ENCODE measurements at regions not wholly inside any gene's neighbourhood (a gene's known extent, or its start where the extent isn't known, plus 50 kb on each side); places are given as distances from the start of the nearest gene placed in this dataset.
A peak's percentile ranks its signal among the peaks of the same experiment; 100 is the strongest.
"Not testable (repeated sequence)": the region's sequence is repeated elsewhere in the genome, so short reads cannot be mapped to it uniquely, and the experiment has no call there.

DNA sequence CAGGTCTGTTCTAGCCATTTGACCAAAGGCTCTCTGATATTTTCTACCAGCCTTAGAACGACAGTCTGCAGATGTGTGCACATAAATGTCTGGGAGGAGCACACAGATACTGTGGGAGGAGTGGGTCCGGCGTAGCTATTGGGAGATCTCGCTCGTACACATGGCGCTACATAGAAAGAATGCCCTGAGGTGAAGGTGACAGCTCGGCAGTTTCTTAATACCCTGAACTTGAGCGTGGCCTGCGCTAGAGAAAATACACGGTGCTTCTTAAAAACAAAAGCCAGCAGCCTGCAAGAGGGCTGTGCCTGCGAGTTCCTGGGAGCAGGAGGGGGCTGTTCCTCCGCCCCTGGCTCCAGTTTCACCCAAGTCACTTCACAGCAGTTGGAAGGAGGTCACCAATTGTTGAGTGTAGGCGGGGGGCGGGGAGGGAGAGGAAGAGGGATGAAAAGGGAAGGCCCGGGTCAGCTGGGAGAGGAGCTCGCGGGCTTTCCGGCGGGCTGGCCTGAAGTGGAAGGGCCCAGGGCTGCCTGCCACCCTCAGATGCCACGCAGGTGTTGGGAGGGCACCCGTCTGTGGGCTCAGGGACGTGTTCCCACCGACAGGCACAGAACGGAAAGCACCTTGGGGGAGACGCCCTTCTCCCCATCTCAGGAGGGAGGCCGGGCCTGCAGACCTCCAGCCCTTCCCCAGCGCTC is 124.7 kb upstream of the ZNF516 start:
- H3K36me3 Mint-ChIP-seq: no peaks in the 10 kb centered on the region
- no peak overlapping the region for H3K4me3 Mint-ChIP-seq

DNA sequence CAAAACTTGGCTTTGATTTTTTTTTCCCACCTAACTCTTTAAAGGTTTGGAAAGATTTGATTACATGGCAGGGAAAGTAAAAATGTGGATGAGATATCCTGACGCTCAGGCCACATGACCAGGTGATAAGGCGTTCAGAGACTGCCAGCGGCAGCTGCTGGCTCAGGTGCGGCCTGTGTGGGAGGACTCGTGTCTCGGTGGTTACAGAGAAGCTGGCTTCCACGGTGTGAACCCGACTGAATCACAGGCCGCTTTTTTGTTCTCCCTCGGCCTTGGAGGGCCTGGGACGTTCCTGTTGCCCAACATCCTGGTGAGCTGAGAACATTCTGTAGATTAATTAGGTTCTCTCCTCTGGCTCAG is 124.2 kb upstream of the ZNF516 start:
- Mint-ChIP-seq H3K27ac (no peak overlapping the region), H3K4me1 (peaks cover 5 to 10% (median 6%) of the 10 kb centered on the region in 3 donors), H3K4me3 (no peak overlapping the region), H3K36me3 (no peaks in the 10 kb centered on the region), H3K9me3 (no peaks in the 10 kb centered on the region), H3K27me3 (peaks cover 29 to 63% of the 10 kb centered on the region in 2 donors)
- ChIA-PET CTCF (no interaction called here), POLR2A (no interaction called here)
- Histone ChIP-seq H3K4me1 (ENCODE audit: insufficient read depth, low read length) (no peaks in the 10 kb centered on the region), H3K27me3 (ENCODE audit: insufficient read depth, low read length, poor library complexity, severe bottlenecking) (no peaks in the 10 kb centered on the region), H3K36me3 (ENCODE audit: insufficient read depth, low read length) (no peaks in the 10 kb centered on the region), H3K4me3 (ENCODE audit: low read length) (no peak overlapping the region), H3K9me3 (ENCODE audit: low read length) (no peaks in the 10 kb centered on the region), H3K27ac (ENCODE audit: low read depth, low read length) (no peak overlapping the region)
- DNase-seq: no peak

More for the DNA sequence above, 124.7 kb upstream of the ZNF516 start:
- CTCF ChIA-PET: no interaction called here
- H3K4me1 Mint-ChIP-seq: peaks cover 5 to 10% (median 6%) of the 10 kb centered on the region in 3 donors
- Histone ChIP-seq H3K36me3 (ENCODE audit: insufficient read depth, low read length) (no peaks in the 10 kb centered on the region), H3K9me3 (ENCODE audit: low read length) (no peaks in the 10 kb centered on the region), H3K27me3 (ENCODE audit: insufficient read depth, low read length, poor library complexity, severe bottlenecking) (no peaks in the 10 kb centered on the region), H3K27ac (ENCODE audit: low read depth, low read length) (no peak overlapping the region), H3K4me1 (ENCODE audit: insufficient read depth, low read length) (no peaks in the 10 kb centered on the region), H3K4me3 (ENCODE audit: low read length) (no peak overlapping the region)
- DNase-seq: no peak
- H3K27me3 Mint-ChIP-seq: peaks cover 29 to 63% of the 10 kb centered on the region in 2 donors
- H3K27ac Mint-ChIP-seq: no peak overlapping the region
- POLR2A ChIA-PET: no interaction called here
- H3K9me3 Mint-ChIP-seq: no peaks in the 10 kb centered on the region

DNA sequence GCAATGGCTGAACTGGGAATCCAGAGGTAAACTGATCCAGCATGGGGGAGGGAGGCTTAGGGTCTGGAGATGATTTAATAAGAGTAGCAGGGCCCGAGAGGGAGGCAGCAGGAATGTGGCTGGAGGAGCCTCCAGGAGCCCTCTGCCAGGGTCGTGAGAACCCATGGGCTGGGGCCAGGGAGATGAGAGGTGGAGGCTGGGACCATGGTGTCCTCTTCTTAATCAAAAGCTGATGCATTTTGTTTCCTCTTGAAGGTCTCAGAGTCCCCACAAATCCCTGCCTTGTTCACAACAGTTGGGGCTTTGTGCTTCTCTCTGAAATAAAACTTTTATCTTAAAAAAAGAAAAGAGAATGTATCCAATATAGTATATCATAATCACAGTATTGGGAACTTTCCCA is 123.7 kb upstream of the ZNF516 start:
- Histone ChIP-seq H3K27me3 (ENCODE audit: insufficient read depth, low read length, poor library complexity, severe bottlenecking) (no peaks in the 10 kb centered on the region), H3K4me3 (ENCODE audit: low read length) (no peak overlapping the region), H3K27ac (ENCODE audit: low read depth, low read length) (no peak overlapping the region), H3K36me3 (ENCODE audit: insufficient read depth, low read length) (no peaks in the 10 kb centered on the region), H3K9me3 (ENCODE audit: low read length) (no peaks in the 10 kb centered on the region), H3K4me1 (ENCODE audit: insufficient read depth, low read length) (no peaks in the 10 kb centered on the region)
- H3K27ac Mint-ChIP-seq: no peak overlapping the region
- no peak for DNase-seq
- H3K4me3 Mint-ChIP-seq: no peak overlapping the region
- no peaks in the 10 kb centered on the region for H3K9me3 Mint-ChIP-seq
- H3K36me3 Mint-ChIP-seq: no peaks in the 10 kb centered on the region
- ChIA-PET POLR2A (no interaction called here), CTCF (no interaction called here)
- H3K27me3 Mint-ChIP-seq: peaks cover 30 to 59% of the 10 kb centered on the region in 2 donors
- peaks cover 5 to 10% (median 6%) of the 10 kb centered on the region in 3 donors for H3K4me1 Mint-ChIP-seq

DNA sequence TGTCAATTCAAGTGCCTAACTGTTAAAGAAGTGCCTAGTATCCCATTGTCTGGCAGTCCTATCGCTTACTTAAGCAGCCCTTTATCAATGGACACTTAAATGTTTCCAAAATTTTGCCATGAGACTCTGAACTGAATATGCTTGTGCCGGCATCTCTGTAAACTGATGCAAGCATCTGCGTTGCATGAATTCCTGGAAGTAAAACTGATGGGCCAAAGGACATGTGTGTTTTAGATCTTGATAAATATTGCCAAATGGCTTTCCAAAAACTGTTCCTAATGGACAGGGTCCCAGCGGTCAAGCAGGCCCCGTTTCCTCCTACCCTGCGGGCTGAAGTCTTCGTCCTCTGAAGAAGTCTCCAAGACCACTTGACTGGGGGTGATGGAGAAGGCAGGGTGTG is 121.3 kb upstream of the ZNF516 start:
- Histone ChIP-seq H3K9me3 (ENCODE audit: low read length) (no peaks in the 10 kb centered on the region), H3K4me3 (ENCODE audit: low read length) (no peak overlapping the region), H3K27me3 (ENCODE audit: insufficient read depth, low read length, poor library complexity, severe bottlenecking) (no peaks in the 10 kb centered on the region), H3K4me1 (ENCODE audit: insufficient read depth, low read length) (no peaks in the 10 kb centered on the region), H3K27ac (ENCODE audit: low read depth, low read length) (no peak overlapping the region), H3K36me3 (ENCODE audit: insufficient read depth, low read length) (no peaks in the 10 kb centered on the region)
- DNase-seq: no peak
- no peaks in the 10 kb centered on the region for H3K9me3 Mint-ChIP-seq
- ChIA-PET CTCF (no interaction called here), POLR2A (no interaction called here)
- no peaks in the 10 kb centered on the region for H3K36me3 Mint-ChIP-seq
- H3K27ac Mint-ChIP-seq: no peak overlapping the region
- H3K4me1 Mint-ChIP-seq: peaks cover under 1 to 7% (median 3%) of the 10 kb centered on the region in 3 donors
- no peak overlapping the region for H3K4me3 Mint-ChIP-seq
- H3K27me3 Mint-ChIP-seq: peaks cover 22 to 41% of the 10 kb centered on the region in 2 donors

DNA sequence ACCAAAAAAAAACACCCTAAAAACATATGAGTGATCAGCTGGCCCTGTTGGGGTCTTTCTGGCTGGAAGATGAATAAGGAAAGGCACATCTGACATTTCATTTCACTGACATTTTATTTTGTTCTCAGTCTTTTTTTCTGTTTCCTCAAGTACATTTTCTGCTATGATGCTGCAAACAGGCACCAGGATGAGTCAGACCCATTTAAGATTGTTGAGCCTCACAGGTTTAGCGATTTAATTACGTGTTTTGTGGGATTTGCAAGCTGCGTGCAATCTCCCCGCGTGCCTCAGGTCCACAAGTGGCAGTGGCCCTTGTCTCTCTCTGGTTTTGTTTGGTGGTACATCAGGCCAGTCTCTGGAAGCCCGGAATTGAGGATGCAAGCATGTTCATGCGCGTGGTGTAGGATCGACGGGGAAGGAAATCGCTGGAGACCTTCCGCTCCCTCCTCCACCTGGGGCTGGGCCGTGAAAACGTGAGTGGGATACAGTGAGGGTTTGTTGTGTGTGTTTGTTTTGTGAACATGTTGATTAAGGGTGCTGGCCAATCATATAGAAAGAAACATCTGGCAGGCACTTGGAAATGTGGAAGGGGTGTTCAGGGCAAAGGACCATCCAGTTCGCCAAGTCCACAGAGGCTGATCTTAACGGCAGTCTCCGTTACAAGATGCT is 120.2 kb upstream of the ZNF516 start:
- Histone ChIP-seq H3K36me3 (ENCODE audit: insufficient read depth, low read length) (no peaks in the 10 kb centered on the region), H3K27ac (ENCODE audit: low read depth, low read length) (no peak overlapping the region), H3K27me3 (ENCODE audit: insufficient read depth, low read length, poor library complexity, severe bottlenecking) (no peaks in the 10 kb centered on the region), H3K4me3 (ENCODE audit: low read length) (no peak overlapping the region), H3K4me1 (ENCODE audit: insufficient read depth, low read length) (no peaks in the 10 kb centered on the region), H3K9me3 (ENCODE audit: low read length) (no peaks in the 10 kb centered on the region)
- ChIA-PET POLR2A (no interaction called here), CTCF (no interaction called here)
- Mint-ChIP-seq H3K27ac (peak overlapping the region in 1 of 8 donors; percentile 3), H3K36me3 (no peaks in the 10 kb centered on the region), H3K27me3 (peaks cover 18 to 33% of the 10 kb centered on the region in 2 donors), H3K4me3 (no peak overlapping the region), H3K9me3 (no peaks in the 10 kb centered on the region), H3K4me1 (peaks cover 0 to 3% (median 0%) of the 10 kb centered on the region in 3 donors)
- DNase-seq: no peak

DNA sequence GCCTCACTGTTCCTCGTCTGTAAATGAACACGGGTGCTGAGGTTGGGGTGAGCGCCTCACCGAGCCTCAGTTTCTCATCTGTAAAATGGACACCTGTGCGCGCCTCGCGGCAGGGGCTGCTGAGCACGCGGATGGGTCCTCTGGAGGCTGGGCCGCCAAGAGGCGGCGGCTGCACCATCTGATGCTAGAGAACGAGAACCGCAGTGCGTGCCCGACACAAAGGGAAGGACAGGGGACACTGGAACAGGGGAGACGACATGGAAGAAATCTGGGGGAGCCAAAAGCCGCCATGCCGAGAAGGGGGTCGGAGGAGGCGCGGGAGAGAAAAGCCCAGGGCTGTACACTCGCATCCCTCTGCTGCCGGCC is 118.7 kb upstream of the ZNF516 start:
- Histone ChIP-seq H3K4me1 (ENCODE audit: insufficient read depth, low read length) (no peaks in the 10 kb centered on the region), H3K27ac (ENCODE audit: low read depth, low read length) (no peak overlapping the region), H3K27me3 (ENCODE audit: insufficient read depth, low read length, poor library complexity, severe bottlenecking) (no peaks in the 10 kb centered on the region), H3K4me3 (ENCODE audit: low read length) (no peak overlapping the region), H3K9me3 (ENCODE audit: low read length) (no peaks in the 10 kb centered on the region), H3K36me3 (ENCODE audit: insufficient read depth, low read length) (no peaks in the 10 kb centered on the region)
- Mint-ChIP-seq H3K27ac (no peak overlapping the region), H3K9me3 (no peaks in the 10 kb centered on the region), H3K4me3 (no peak overlapping the region), H3K27me3 (peaks cover 14 to 27% of the 10 kb centered on the region in 2 donors), H3K4me1 (no peaks in the 10 kb centered on the region), H3K36me3 (no peaks in the 10 kb centered on the region)
- CTCF ChIA-PET: no interaction called here
- POLR2A ChIA-PET: no interaction called here
- no peak for DNase-seq

GRCh38 chr18:76613053-76613754 is 118.2 kb upstream of the ZNF516 start:
- H3K36me3 ChIP-seq (ENCODE audit: insufficient read depth, low read length): no peaks in the 10 kb centered on the region
- H3K27ac ChIP-seq (ENCODE audit: low read depth, low read length): no peak overlapping the region
- H3K4me1 ChIP-seq (ENCODE audit: insufficient read depth, low read length): no peaks in the 10 kb centered on the region
- H3K27me3 Mint-ChIP-seq: peaks cover 11 to 22% of the 10 kb centered on the region in 2 donors
- no peaks in the 10 kb centered on the region for H3K9me3 ChIP-seq (ENCODE audit: low read length)
- no peak overlapping the region for H3K4me3 Mint-ChIP-seq
- H3K27ac Mint-ChIP-seq: no peak overlapping the region
- H3K4me3 ChIP-seq (ENCODE audit: low read length): no peak overlapping the region
- ChIA-PET CTCF (no interaction called here), POLR2A (no interaction called here)
- H3K36me3 Mint-ChIP-seq: no peaks in the 10 kb centered on the region
- H3K4me1 Mint-ChIP-seq: no peaks in the 10 kb centered on the region
- H3K27me3 ChIP-seq (ENCODE audit: insufficient read depth, low read length, poor library complexity, severe bottlenecking): no peaks in the 10 kb centered on the region
- no peak for DNase-seq
- no peaks in the 10 kb centered on the region for H3K9me3 Mint-ChIP-seq

GRCh38 chr18:76611750-76612045 is 116.7 kb upstream of the ZNF516 start:
- H3K36me3 Mint-ChIP-seq; H3K27ac ChIP-seq (ENCODE audit: low read depth, low read length); H3K4me3 ChIP-seq (ENCODE audit: low read length); H3K9me3 Mint-ChIP-seq; CTCF ChIA-PET; H3K36me3 ChIP-seq (ENCODE audit: insufficient read depth, low read length); H3K27me3 ChIP-seq (ENCODE audit: insufficient read depth, low read length, poor library complexity, severe bottlenecking); H3K9me3 ChIP-seq (ENCODE audit: low read length); DNase-seq; H3K4me3 Mint-ChIP-seq; POLR2A ChIA-PET; H3K27ac Mint-ChIP-seq; H3K4me1 ChIP-seq (ENCODE audit: insufficient read depth, low read length); H3K4me1 Mint-ChIP-seq: not testable (repeated sequence)
- peaks cover 6 to 12% of the 10 kb centered on the region in 2 donors for H3K27me3 Mint-ChIP-seq
